Stomach (tissue), 4 donors: ENCODE measurements at regions not wholly inside any gene's neighbourhood (a gene's known extent, or its start where the extent isn't known, plus 50 kb on each side); places are given as distances from the start of the nearest gene placed in this dataset.

ENCODE experiments used
- CTCF ChIP-seq, 7 experiments: fragments of 450-650 bp in 4 of 7; fragments of 200-600 bp in 3 of 7; sonication (generic) in 3 of 7; IDR thresholded peaks; one replicate each; pipeline ENCODE4 v1.5.1; 2016 to 2019; ENCODE audit warnings: antibody characterized with exemption in 7 of 7, control low read depth in 2 of 7, mild to moderate bottlenecking in 1 of 7
- POLR2A ChIP-seq, 4 donors: fragments of 450-650 bp; IDR thresholded peaks; one replicate each; pipeline ENCODE4 v1.6.1; 2016; ENCODE audit warnings: antibody characterized with exemption in 4 of 4, control low read depth in 2 of 4, mild to moderate bottlenecking in 1 of 4, moderate library complexity in 1 of 4

GRCh38 chr11:29319210-29319609 lies 697.6 kb downstream of the KCNA4 start:
- TF ChIP-seq CTCF (IDR thresholded peaks at IDR 0.05) = no peak
- TF ChIP-seq POLR2A (IDR thresholded peaks at IDR 0.05) = no peak
